K562 (cell line): ENCODE measurements at regions not wholly inside any gene's neighbourhood (a gene's known extent, or its start where the extent isn't known, plus 50 kb on each side); places are given as distances from the start of the nearest gene placed in this dataset.

ENCODE experiments used
- ATAC-seq: fragments of 200-7000 bp; cut with Tn5 transposase; 3 replicates; pipeline ENCODE4 v1.9.1; 2020; ENCODE audit warnings: moderate library complexity
- BruUV-seq: library from RNA; stranded (reverse); fragments of 400-500 nt; replicated peaks from 2 replicates; lab custom pipeline; 2021; lab: Mats Ljungman, UMichigan
- CTCF ChIA-PET: fragments of 300-600 bp; formaldehyde crosslinking; extraction: SDS; loops from one replicate; lab custom pipeline; 2021; ENCODE audit warnings: low intra/inter-chr PET ratio; lab: Yijun Ruan, JAX
- POLR2A ChIA-PET: fragments of 300-600, 350-650 bp; sonication (Branson Sonifier 250); formaldehyde crosslinking; extraction: SDS; loops from one replicate; lab custom pipeline; 2021; ENCODE audit warnings: antibody characterized with exemption, inconsistent platforms; lab: Yijun Ruan, JAX
- DNase-seq, 4 experiments: peaks; one replicate each; pipeline versions ENCODE4 v3.0.0 to v3.0.0-alpha.2; 2011 to 2018; ENCODE audit warnings: low spot score in 3 of 4, mixed read lengths in 3 of 4; ENCODE audit errors: extremely low read depth in 1 of 4
- FAIRE-seq: peaks from 2 replicates; lab custom pipeline; 2011; peaks lifted over from hg19 to GRCh38; lab: Jason Lieb, UNC
- H2AFZ ChIP-seq: 2 replicates; pipeline ENCODE4 v1.6.0; 2011; ENCODE audit warnings: low read depth, low read length, control low read depth, inconsistent platforms
- H3K27ac ChIP-seq: fragments of 200-600 bp; 3 replicates; pipeline ENCODE4 v1.8.0; 2011; ENCODE audit warnings: low read depth, mild to moderate bottlenecking, control low read depth, inconsistent platforms, low read length, moderate library complexity, mixed read lengths; ENCODE audit errors: extremely low read depth
- H3K27me3 ChIP-seq, 2 experiments: fragments of 300-600 bp in 1 of 2; 2 replicates in 1 of 2; 3 replicates in 1 of 2; pipeline versions ENCODE4 v1.6.0 to v1.8.0; 2011; ENCODE audit warnings: inconsistent platforms in 2 of 2, low read length in 2 of 2, mild to moderate bottlenecking in 1 of 2, mixed read lengths in 1 of 2, moderate library complexity in 1 of 2; ENCODE audit not compliant: control insufficient read depth in 2 of 2, insufficient read depth in 2 of 2
- H3K36me3 ChIP-seq: fragments of 300-600 bp; 3 replicates; pipeline ENCODE4 v1.8.0; 2011; ENCODE audit warnings: mild to moderate bottlenecking, low read length, inconsistent platforms; ENCODE audit not compliant: control insufficient read depth, insufficient read depth
- H3K4me1 ChIP-seq, 2 experiments: fragments of 200-600 bp in 1 of 2; replicated peaks in 1 of 2; 2 replicates in 1 of 2; 3 replicates in 1 of 2; pipeline versions ENCODE4 v1.5.1 to v1.8.0; 2011; ENCODE audit warnings: inconsistent platforms in 2 of 2, low read length in 2 of 2, mild to moderate bottlenecking in 1 of 2, mixed read lengths in 1 of 2, moderate library complexity in 1 of 2; ENCODE audit not compliant: control insufficient read depth in 2 of 2, insufficient read depth in 2 of 2
- H3K4me2 ChIP-seq: 2 replicates; pipeline ENCODE4 v1.6.1; 2011; ENCODE audit warnings: low read length, control low read depth, inconsistent platforms, mixed read lengths; ENCODE audit not compliant: insufficient read depth
- H3K4me3 ChIP-seq: fragments of 200-600 bp; sonication (generic), shearing (Covaris generic); 2 replicates; pipeline ENCODE4 v1.5.1; 2016; ENCODE audit warnings: control low read depth, inconsistent platforms
- H3K79me2 ChIP-seq: fragments of 200-600 bp; 3 replicates; pipeline ENCODE4 v1.8.0; 2011; ENCODE audit warnings: low read length, inconsistent platforms; ENCODE audit not compliant: control insufficient read depth, insufficient read depth
- H3K9ac ChIP-seq, 2 experiments: 2 replicates each; pipeline versions ENCODE4 v1.6.0 to v1.6.1; 2011; ENCODE audit warnings: low read depth in 2 of 2, low read length in 2 of 2, control low read depth in 1 of 2, inconsistent platforms in 1 of 2, mild to moderate bottlenecking in 1 of 2, mixed read lengths in 1 of 2; ENCODE audit not compliant: insufficient read depth in 1 of 2
- H3K9me1 ChIP-seq: one replicate; pipeline ENCODE4 v1.6.0; 2011; ENCODE audit warnings: inconsistent platforms, mild to moderate bottlenecking, low read length, moderate library complexity; ENCODE audit not compliant: control insufficient read depth, insufficient read depth
- H3K9me3 ChIP-seq: replicated peaks from 2 replicates; pipeline ENCODE4 v1.5.1; 2011; ENCODE audit warnings: low read depth, low read length, inconsistent platforms; ENCODE audit not compliant: control insufficient read depth, insufficient read depth
- H4K20me1 ChIP-seq: replicated peaks from 2 replicates; pipeline ENCODE4 v1.6.1; 2011; ENCODE audit warnings: low read length, inconsistent platforms, mixed read lengths; ENCODE audit not compliant: control insufficient read depth, insufficient read depth
- ADNP ChIP-seq: fragments of 200-800 bp; sonication (Bioruptor generic); IDR thresholded peaks from 2 replicates; pipeline ENCODE4 v1.6.1; 2016; ENCODE audit warnings: missing genetic modification characterization, missing compliant biosample characterization
- BCLAF1 ChIP-seq, 2 experiments: fragments of 450-650 bp in 1 of 2; IDR thresholded peaks; 2 replicates each; pipeline ENCODE4 v1.6.1; 2011 to 2017; ENCODE audit warnings: low read depth in 2 of 2, antibody characterized with exemption in 1 of 2, borderline replicate concordance in 1 of 2, low read length in 1 of 2, mild to moderate bottlenecking in 1 of 2, mixed read lengths in 1 of 2; ENCODE audit not compliant: control insufficient read depth in 1 of 2
- ETS1 ChIP-seq: conservative IDR thresholded peaks from 2 replicates; pipeline ENCODE4 v1.6.1; 2011; ENCODE audit warnings: low read depth, mild to moderate bottlenecking, low read length; ENCODE audit not compliant: control insufficient read depth
- NFXL1 ChIP-seq: fragments of 450-650 bp; formaldehyde crosslinking; IDR thresholded peaks from 2 replicates; pipeline ENCODE4 v1.4.0; 2021; ENCODE audit warnings: mild to moderate bottlenecking
- NRF1 ChIP-seq, 2 experiments: fragments of 450-650 bp; IDR thresholded peaks in 1 of 2; conservative IDR thresholded peaks in 1 of 2; 2 replicates each; pipeline ENCODE4 v1.6.1; 2014; ENCODE audit warnings: mild to moderate bottlenecking in 2 of 2
- NUFIP1 ChIP-seq: fragments of 450-650 bp; IDR thresholded peaks from 2 replicates; pipeline ENCODE4 v1.6.1; 2018; ENCODE audit not compliant: partially characterized antibody
- RNF2 ChIP-seq: sonication (generic); IDR thresholded peaks from 2 replicates; pipeline ENCODE4 v1.6.1; 2016
- SRSF1 ChIP-seq: fragments of 200-400 bp; formaldehyde crosslinking; IDR thresholded peaks from 2 replicates; pipeline ENCODE4 v1.6.1; 2017; ENCODE audit warnings: mild to moderate bottlenecking, low read depth, low read length, moderate library complexity
- ZNF609 ChIP-seq: sonication (generic); formaldehyde crosslinking; IDR thresholded peaks from 2 replicates; pipeline ENCODE4 v1.8.1; 2023; ENCODE audit warnings: missing genetic modification reagents, mild to moderate bottlenecking, borderline replicate concordance
- WGBS: fragments of 100-300 bp; shearing (Covaris generic); methylation state at CpG from one replicate; pipeline ENCODE4 v1.1.6; 2016; ENCODE audit warnings: low coverage, mixed read lengths; ENCODE audit not compliant: insufficient coverage; ENCODE audit errors: missing lambda C conversion rate; 5-methylcytosine and 5-hydroxymethylcytosine counted together
- in situ Hi-C: fragments of 300-500 bp; cut with MboI; formaldehyde crosslinking; loops from 4 replicates; pipeline ENCODE4 v1.15.0; 2018; ENCODE audit warnings: inconsistent platforms, mixed read lengths
- intact Hi-C: fragments of 100-400 bp; cut with micrococcal nuclease; formaldehyde crosslinking; loops from 2 replicates; pipeline ENCODE4 v1.14.2; 2022

GRCh38 chr15:96183514-96183850 is 147.0 kb upstream of the NR2F2 start:
- Histone ChIP-seq H3K9ac (no peak overlapping the region), H2AFZ (no peak overlapping the region), H4K20me1 (no peaks in the 10 kb centered on the region), H3K27ac (no peak overlapping the region), H3K4me3 (no peak overlapping the region), H3K4me1 (peaks cover 5 to 8% of the 10 kb centered on the region in 2 experiments; a peak in 3 of 5 replicates), H3K27me3 (no peaks in the 10 kb centered on the region), H3K36me3 (no peaks in the 10 kb centered on the region; the same call in 2 of the 3 replicates), H3K9me3 (no peaks in the 10 kb centered on the region), H3K4me2 (no peak overlapping the region), H3K9me1 (no peaks in the 10 kb centered on the region), H3K79me2 (no peaks in the 10 kb centered on the region)
- DNase-seq = no peak
- ATAC-seq = no peak
- ChIA-PET POLR2A (interaction anchor here (0.6 to 1.5 kb wide), 3 partner anchors 21 to 1378 kb away, joined by 3 to 4 read pairs (median 3); no protein-coding TSS in a partner anchor), CTCF (no interaction called here)
- FAIRE-seq = no peak
- TF ChIP-seq NUFIP1 (no peak), NFXL1 (CRISPR knock-in tag) (no peak), RNF2 (no peak), ADNP (tag) (no peak), ETS1 (no peak), NRF1 (conservative IDR thresholded peaks at IDR 0.05 in 1 of 2, IDR thresholded peaks at IDR 0.05 in 1 of 2) (no peak), ZNF609 (no peak), SRSF1 (no peak), BCLAF1 (IDR thresholded peaks at IDR 0.05; ENCODE audit: borderline replicate concordance in 1 of 2, control insufficient read depth in 1 of 2, low read depth in 2 of 2, low read length in 1 of 2) (no peak)
- 72% methylated on average over 4 of the region's 4 CpGs for WGBS
- intact Hi-C loops (no loop called here), in situ Hi-C loops (no loop called here)
- no TSS peak for BruUV-seq
